CD4-positive, alpha-beta T cell treated with Interleukin-15 for 4 hours (primary cell): ENCODE measurements at regions not wholly inside any gene's neighbourhood (a gene's known extent, or its start where the extent isn't known, plus 50 kb on each side); places are given as distances from the start of the nearest gene placed in this dataset.
A peak's percentile ranks its signal among the peaks of the same experiment; 100 is the strongest.

Source experiments
- DNase-seq: peaks from one replicate; pipeline ENCODE4 v3.0.0-alpha.2; 2020; ENCODE audit warnings: low spot score

DNA sequence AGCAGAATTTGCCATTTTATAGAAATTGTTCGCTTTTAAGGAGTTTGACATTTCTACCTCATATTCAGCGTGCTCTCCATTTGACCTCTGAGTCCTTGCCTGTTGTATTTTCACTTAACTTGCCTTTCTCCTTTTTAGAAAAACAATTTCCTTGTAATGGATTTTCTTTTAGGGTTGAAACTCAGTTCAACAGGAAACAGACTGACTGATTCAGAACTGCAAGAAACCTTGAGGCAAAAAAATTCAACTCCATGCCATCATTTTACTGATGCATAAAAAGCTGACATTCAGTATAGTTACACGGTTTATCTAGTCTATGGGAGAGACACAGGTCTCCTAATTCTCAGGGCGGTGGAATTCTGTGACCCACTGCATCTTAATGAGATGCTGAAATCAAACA lies 59.8 kb downstream of the MRPS30 start:
- DNase-seq, result no peak

DNA sequence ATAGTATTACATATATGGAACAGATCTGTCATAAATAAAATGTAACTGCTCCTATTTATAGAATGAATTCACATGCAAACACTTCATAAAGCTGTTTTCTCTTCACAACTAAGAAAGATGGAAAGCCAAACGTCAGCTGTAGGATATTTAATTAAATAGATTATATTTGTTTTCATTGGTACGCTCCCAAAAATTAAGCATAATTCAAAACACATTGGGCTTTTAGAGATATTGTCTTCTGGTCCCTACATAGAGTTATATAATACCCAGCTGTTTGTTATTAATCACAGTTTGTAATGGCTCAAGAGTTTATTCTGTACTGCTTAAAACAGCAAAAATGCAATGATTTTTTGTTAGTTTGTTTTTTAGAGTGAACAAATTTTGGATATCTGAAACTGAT lies 61.2 kb downstream of the MRPS30 start:
- no peak for DNase-seq

- no peak for DNase-seq
Observed at GRCh38 chr5:44870430-44870829, 61.7 kb downstream of the MRPS30 start.

- DNase-seq, result no peak
Observed at GRCh38 chr5:44871401-44871800, 62.7 kb downstream of the MRPS30 start.

- peak; percentile 16 for DNase-seq
Observed at GRCh38 chr5:44875661-44876605, 67.2 kb downstream of the MRPS30 start.

GRCh38 chr5:44881266-44881665 lies 72.5 kb downstream of the MRPS30 start:
- DNase-seq, result no peak

- DNase-seq, result no peak
Observed at GRCh38 chr5:44884036-44884435, 75.3 kb downstream of the MRPS30 start.

DNA sequence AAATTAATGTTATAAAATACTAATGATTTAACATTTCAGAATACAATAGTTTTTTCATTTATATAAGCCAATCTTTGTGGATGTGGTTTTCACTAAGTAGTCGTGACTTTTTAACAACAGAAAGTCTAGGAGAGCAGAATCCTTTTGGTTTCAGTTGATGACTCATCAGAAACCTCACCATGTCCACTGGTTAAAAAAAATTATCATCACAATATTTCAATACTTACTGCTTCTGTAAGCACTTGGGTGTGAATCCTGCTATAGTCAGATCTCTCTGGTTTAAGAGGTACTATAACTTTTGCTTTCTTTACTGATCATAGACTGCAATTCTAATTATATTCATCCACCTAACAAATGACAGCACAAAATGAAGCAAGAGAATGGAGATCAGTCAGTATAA lies 77.2 kb downstream of the MRPS30 start:
- no peak for DNase-seq

DNA sequence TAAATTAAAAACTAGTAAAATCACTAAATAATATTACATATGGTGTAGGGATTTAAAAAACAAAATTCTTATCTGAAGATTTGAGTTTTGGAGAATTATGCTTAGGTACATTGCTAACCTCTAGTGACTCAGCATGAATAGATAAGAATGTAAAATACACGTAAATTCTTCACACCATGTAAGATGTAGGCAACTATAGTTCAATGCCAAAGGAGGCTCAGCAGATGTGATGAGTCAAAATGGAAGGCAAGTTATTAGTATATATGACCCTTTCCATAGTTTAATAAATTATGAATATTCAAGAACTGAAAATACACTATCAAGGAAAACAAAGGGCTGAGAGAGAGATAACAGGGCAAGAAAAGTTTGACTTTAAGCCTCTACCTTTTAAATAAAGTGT lies 79.0 kb downstream of the MRPS30 start:
- DNase-seq, result no peak

DNA sequence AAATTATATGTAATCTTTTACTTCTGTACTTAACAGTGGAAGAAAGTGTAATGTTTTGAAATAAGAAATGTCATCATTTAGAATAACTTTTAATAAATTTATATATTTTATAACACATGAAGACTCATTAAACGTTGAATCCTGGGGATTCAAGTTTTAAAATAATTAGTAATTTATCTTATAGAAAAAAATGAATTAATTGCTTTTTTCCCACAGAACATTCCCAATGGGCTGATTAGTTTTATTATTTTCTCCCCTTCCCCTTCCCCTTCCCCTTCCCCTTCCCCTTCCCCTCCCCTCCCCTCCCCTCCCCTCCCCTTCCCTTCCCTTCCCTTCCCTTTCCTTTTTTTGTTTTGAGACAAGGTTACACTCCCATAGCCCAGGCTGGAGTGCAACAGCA lies 79.7 kb downstream of the MRPS30 start:
- no peak for DNase-seq

GRCh38 chr5:44891116-44891515 lies 82.4 kb downstream of the MRPS30 start:
- DNase-seq, result no peak

DNA sequence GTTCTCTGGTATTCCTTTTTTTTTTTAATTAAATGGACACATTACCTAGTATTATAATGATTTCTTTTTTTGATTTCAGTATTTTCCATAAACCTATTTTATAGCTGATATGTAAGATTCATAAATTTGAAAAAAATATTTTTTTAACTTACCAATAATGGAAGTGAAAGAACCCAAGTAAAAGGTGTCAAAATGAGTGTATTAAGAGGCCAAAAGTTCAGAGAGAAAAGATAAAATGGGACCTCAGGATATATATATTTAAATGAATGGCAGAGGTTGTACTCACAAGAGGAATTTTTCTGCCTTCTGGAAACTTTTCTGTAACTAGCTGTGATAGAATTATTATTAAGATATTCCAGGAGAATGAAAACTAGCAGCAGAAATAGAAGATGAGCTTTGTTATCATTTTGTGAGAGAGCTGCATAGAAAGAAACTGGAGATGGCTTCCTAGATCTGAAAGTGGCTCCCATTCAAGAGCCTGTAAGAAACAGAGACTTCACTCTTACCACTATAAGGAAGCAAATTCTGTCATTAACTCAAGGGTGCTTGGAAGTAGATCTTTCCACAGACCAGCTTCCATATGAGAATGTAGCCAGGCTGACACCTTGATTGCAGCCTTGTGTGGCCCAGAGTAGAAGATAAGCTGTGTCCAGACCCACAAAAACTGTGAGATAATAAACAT lies 91.7 kb downstream of the MRPS30 start:
- no peak for DNase-seq

DNA sequence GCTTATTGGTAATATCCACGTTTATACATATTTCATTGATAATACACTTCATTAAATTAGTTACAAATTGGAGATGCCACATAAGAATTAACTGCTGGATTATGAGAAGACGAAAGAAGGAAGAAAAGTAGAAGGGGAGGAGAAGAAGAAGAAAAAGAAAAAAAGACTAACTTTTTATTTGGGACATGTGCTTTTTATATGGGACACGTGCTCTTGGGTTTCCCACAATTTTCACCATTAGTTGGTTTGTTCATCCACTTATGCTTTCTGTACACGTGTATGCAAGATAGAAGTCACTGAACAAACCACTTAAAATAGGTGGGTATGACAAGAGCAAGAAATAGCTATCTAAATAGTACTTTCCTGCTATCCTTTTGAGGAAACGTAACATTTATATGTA lies 98.6 kb downstream of the MRPS30 start:
- no peak for DNase-seq

DNA sequence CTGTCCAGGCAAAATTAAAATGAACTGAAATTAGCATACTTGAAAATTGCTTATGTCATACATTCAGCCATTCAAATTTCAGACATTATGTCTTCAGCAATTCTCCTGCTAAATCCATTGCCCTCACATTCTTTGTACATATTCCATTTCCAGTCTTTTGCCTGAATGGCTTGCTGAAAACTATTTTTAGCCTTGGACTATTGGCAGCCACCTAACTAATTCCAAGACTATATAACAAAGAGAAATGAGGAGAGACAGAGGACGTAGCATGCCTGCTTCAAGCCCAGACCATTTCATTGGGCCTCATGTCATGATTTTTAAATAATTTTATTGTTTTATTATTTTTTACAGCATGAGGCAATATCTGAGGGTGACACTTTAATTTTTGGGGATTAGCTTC lies 100.3 kb downstream of the MRPS30 start:
- no peak for DNase-seq

GRCh38 chr5:44911501-44911900 lies 102.8 kb downstream of the MRPS30 start:
- DNase-seq, result no peak

- no peak for DNase-seq
Observed at GRCh38 chr5:44914221-44914620, 105.5 kb downstream of the MRPS30 start.

DNA sequence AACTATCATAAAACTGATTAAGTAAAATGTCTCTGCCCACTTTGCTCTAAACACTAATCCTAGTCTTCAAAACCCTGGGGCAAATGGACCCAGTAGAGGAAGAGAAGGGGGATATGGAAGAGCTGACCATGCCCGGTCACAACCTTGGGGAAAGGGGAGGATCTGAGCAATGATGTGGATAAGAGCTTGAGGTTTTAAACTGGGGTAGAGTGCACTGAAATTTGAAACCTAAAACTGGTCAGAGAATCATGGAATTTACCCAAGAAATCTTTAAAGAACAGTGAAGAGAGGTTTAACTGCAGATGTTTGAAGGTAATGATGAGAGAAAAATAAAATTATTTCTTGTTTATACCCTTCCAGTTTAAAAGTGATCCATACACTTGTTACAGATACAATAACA lies 110.8 kb downstream of the MRPS30 start:
- DNase-seq, result no peak

- no peak for DNase-seq
Observed at GRCh38 chr5:44927115-44927733, 118.5 kb downstream of the MRPS30 start.

- no peak for DNase-seq
Observed at GRCh38 chr5:44932922-44933585, 124.3 kb downstream of the MRPS30 start.

DNA sequence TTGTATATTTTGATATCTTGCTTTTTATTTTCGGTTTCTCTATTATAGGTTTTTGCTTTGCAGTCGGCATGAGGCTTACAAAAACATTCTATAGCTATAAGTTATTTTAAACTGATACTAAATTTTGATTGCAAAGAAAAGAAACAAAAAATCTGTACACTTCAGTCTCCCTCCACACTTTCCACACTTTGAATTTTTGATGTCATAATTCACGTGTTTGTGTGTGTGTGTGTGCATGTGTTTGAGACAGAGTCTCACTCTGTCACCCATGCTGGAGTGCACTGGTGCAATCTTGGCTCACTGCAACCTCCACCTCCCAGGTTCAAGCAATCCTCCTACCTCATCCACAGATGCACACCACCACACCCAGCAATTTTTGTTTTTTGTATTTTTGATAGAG lies 124.9 kb downstream of the MRPS30 start:
- DNase-seq, result no peak

DNA sequence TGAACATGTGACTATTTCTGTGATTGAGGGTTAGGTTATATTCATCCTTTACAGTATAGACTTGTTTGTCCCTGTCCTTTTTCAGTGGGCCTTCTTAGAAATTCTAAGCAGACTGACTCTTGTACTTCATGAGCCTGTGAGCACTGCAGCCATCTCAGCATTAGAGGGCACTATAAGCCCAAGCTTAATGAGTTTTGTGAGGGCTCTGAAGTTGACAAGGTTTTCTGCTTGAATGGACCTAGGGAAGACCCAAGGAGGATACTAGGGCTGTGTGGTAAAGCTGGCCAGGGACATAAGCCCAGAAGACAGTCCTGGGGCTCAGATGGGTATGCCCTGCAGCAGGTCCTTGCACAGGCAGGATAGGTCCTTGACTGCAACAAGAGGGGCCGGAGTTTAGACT lies 126.5 kb downstream of the MRPS30 start:
- no peak for DNase-seq

- no peak for DNase-seq
Observed at GRCh38 chr5:44935871-44936270, 127.1 kb downstream of the MRPS30 start.
